Naive thymus-derived CD4-positive, alpha-beta T cell (primary cell): ENCODE measurements at regions not wholly inside any gene's neighbourhood (a gene's known extent, or its start where the extent isn't known, plus 50 kb on each side); places are given as distances from the start of the nearest gene placed in this dataset.

Source experiments
- ATAC-seq: fragments of 150-1000 bp; cut with Tn5 transposase; 2 replicates; pipeline ENCODE4 v1.10.0; 2021; ENCODE audit warnings: mild to moderate bottlenecking, moderate library complexity
- CTCF ChIA-PET: fragments of 350-600 bp; sonication (Branson Sonifier 250); formaldehyde crosslinking; loops from one replicate; lab custom pipeline; 2021; ENCODE audit warnings: antibody characterized with exemption; lab: Charles Lee
- POLR2A ChIA-PET: fragments of 350-600 bp; sonication (Branson Sonifier 250); formaldehyde crosslinking; loops from one replicate; lab custom pipeline; 2021; ENCODE audit warnings: antibody characterized with exemption, inconsistent platforms; lab: Charles Lee
- DNase-seq, 9 donors: peaks; one replicate each; pipeline versions ENCODE4 v3.0.0 to v3.0.0-alpha.2; 2020 to 2022; ENCODE audit warnings: mixed read lengths in 1 of 9
- H3K27ac ChIP-seq: one replicate; pipeline ENCODE4 v1.7.0; 2013; ENCODE audit warnings: mild to moderate bottlenecking, low read depth, low read length, moderate library complexity
- H3K27me3 ChIP-seq, 2 donors: one replicate each; pipeline ENCODE4 v1.7.0; 2013; ENCODE audit warnings: low read length in 2 of 2, mild to moderate bottlenecking in 2 of 2, moderate library complexity in 2 of 2; ENCODE audit not compliant: control insufficient read depth in 2 of 2, insufficient read depth in 2 of 2
- H3K36me3 ChIP-seq, 3 experiments: 1 replicate in 2 of 3; 2 replicates in 1 of 3; pipeline ENCODE4 v1.7.0; 2013; ENCODE audit warnings: low read length in 3 of 3, mild to moderate bottlenecking in 3 of 3, moderate library complexity in 1 of 3; ENCODE audit not compliant: insufficient read depth in 3 of 3, control insufficient read depth in 2 of 3
- H3K4me1 ChIP-seq, 2 donors: one replicate each; pipeline ENCODE4 v1.7.0; 2013; ENCODE audit warnings: low read length in 2 of 2, mild to moderate bottlenecking in 2 of 2, moderate library complexity in 1 of 2; ENCODE audit not compliant: control insufficient read depth in 2 of 2, insufficient read depth in 2 of 2
- H3K4me3 ChIP-seq: 2 replicates; pipeline ENCODE4 v1.7.0; 2013; ENCODE audit warnings: mild to moderate bottlenecking, low read length
- H3K9me3 ChIP-seq, 3 experiments: 1 replicate in 2 of 3; 2 replicates in 1 of 3; pipeline ENCODE4 v1.7.0; 2013; ENCODE audit warnings: low read length in 3 of 3; ENCODE audit not compliant: control insufficient read depth in 2 of 3
- H3K27ac Mint-ChIP-seq, 9 donors: one replicate each; pipeline ENCODE4 v1.8.0; 2020 to 2022; ENCODE audit warnings: mixed read lengths in 9 of 9, mild to moderate bottlenecking in 8 of 9, moderate library complexity in 5 of 9, inconsistent platforms in 2 of 9
- H3K27me3 Mint-ChIP-seq, 5 donors: one replicate each; pipeline ENCODE4 v1.8.0; 2021 to 2022; ENCODE audit warnings: mixed read lengths in 5 of 5, mild to moderate bottlenecking in 1 of 5
- H3K36me3 Mint-ChIP-seq, 5 donors: one replicate each; pipeline ENCODE4 v1.8.0; 2020 to 2022; ENCODE audit warnings: mixed read lengths in 5 of 5, mild to moderate bottlenecking in 3 of 5, inconsistent platforms in 1 of 5
- H3K4me1 Mint-ChIP-seq, 7 donors: one replicate each; pipeline ENCODE4 v1.8.0; 2020 to 2022; ENCODE audit warnings: mixed read lengths in 7 of 7, mild to moderate bottlenecking in 3 of 7, inconsistent platforms in 1 of 7
- H3K4me3 Mint-ChIP-seq, 10 donors: one replicate each; pipeline ENCODE4 v1.8.0; 2020 to 2022; ENCODE audit warnings: mild to moderate bottlenecking in 10 of 10, mixed read lengths in 10 of 10, moderate library complexity in 6 of 10, inconsistent platforms in 2 of 10
- H3K9me3 Mint-ChIP-seq, 11 donors: one replicate each; pipeline ENCODE4 v1.8.0; 2020 to 2022; ENCODE audit warnings: mixed read lengths in 11 of 11, mild to moderate bottlenecking in 4 of 11, inconsistent platforms in 1 of 11, moderate library complexity in 1 of 11
- intact Hi-C, 2 donors: fragments of 100-400 bp; cut with micrococcal nuclease; formaldehyde crosslinking; loops; one replicate each; pipeline ENCODE4 v1.15.1; 2023

DNA sequence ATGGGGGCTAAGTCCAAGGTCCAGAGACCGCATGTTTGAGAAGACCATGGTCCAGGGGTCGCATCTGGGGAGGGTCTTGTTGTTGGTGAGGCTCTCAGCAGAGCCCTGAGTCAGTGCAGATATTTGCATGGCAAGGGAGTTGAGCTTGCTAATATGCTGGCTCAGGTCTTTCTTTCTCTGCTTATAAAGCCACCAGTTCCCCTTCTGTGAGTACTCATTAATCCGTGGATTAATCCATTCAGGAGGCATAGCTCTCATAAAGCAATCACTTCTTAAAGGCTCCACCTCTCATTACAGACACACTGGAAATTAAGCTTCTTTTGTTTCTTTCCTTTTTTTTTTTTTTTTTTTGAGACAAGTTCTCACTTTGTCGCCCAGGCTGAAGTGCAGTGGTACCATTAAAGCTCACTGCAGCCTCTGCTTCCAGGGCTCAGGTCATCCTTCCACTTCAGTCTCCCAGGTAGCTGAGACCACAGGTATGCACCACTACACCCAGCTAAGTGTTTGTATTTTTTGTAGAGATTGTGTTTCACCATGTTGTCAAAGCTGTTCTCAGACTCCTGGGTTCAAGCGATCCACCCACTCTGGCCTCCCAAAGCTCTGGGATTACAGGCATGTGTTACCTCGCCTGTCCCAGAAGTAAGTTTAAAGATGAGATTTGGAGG lies 216.4 kb downstream of the SLITRK5 start:
- H3K4me1 Mint-ChIP-seq, result no peaks in the 10 kb centered on the region
- H3K27me3 ChIP-seq, result no peaks in the 10 kb centered on the region
- ATAC-seq (no peak), DNase-seq (no peak)
- no peaks in the 10 kb centered on the region for H3K9me3 ChIP-seq
- no peaks in the 10 kb centered on the region for H3K36me3 ChIP-seq
- H3K27me3 Mint-ChIP-seq, result no peaks in the 10 kb centered on the region
- no peak overlapping the region for H3K4me3 Mint-ChIP-seq
- H3K36me3 Mint-ChIP-seq, result no peaks in the 10 kb centered on the region
- H3K9me3 Mint-ChIP-seq, result peaks cover 0 to 10% (median 1%) of the 10 kb centered on the region in 11 donors
- ChIA-PET POLR2A (interaction anchor here (0.7 kb wide), 1 partner anchor 25 kb away, joined by 3 read pairs; no protein-coding TSS in a partner anchor), CTCF (no interaction called here)
- no peak overlapping the region for H3K27ac ChIP-seq
- H3K4me3 ChIP-seq, result no peak overlapping the region
- H3K4me1 ChIP-seq, result no peaks in the 10 kb centered on the region
- intact Hi-C loops, result no loop called here
- no peak overlapping the region for H3K27ac Mint-ChIP-seq

DNA sequence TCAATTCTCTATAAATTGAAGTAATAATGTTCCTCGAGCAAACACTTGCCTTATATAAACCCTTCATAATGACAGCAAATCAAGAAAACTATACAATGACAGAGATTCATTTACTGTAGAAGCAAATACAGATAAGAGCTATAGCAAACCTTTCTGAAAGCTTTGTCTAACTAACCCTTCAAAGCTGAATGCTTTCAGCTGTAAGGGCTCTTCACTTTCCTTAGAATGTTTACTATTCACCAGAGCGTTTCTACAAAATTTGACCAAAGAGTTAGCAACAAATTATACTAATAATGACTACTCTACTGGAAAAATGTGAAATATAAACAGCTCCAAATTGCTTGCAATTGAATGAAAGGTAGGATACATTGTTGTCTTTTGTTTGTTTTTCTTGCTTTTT lies 218.1 kb downstream of the SLITRK5 start:
- DNase-seq (no peak), ATAC-seq (no peak)
- Mint-ChIP-seq H3K4me3 (no peak overlapping the region), H3K9me3 (peaks cover 0 to 10% (median 3%) of the 10 kb centered on the region in 11 donors), H3K27ac (no peak overlapping the region), H3K4me1 (no peaks in the 10 kb centered on the region), H3K27me3 (no peaks in the 10 kb centered on the region), H3K36me3 (no peaks in the 10 kb centered on the region)
- Histone ChIP-seq H3K9me3 (no peaks in the 10 kb centered on the region), H3K27me3 (no peaks in the 10 kb centered on the region), H3K27ac (no peak overlapping the region), H3K36me3 (no peaks in the 10 kb centered on the region), H3K4me1 (no peaks in the 10 kb centered on the region), H3K4me3 (no peak overlapping the region)
- intact Hi-C loops, result no loop called here
- ChIA-PET CTCF (no interaction called here), POLR2A (no interaction called here)

DNA sequence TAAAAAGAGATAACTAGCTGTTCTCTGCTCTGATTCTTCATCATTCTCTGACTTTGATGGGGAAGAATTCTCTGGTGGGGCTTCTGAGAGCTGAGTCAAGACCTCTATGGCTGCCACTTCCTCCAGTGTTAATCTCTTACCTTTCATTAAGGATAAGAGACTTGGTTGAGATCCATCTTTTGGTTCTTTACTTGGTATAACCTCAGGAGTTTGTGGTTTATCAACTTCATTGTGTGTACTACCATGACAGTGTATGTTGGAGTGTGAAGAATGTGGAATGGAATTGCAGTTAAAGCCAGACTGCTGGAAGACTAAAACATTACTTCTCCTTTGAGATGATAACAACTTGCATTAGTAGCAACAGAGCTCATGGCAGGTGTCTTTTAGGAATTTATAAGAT lies 222.0 kb downstream of the SLITRK5 start:
- no peaks in the 10 kb centered on the region for H3K9me3 ChIP-seq
- H3K27me3 ChIP-seq, result no peaks in the 10 kb centered on the region
- H3K4me1 ChIP-seq, result no peaks in the 10 kb centered on the region
- CTCF ChIA-PET, result no interaction called here
- Mint-ChIP-seq H3K9me3 (peaks cover 0 to 7% (median 4%) of the 10 kb centered on the region in 11 donors), H3K4me1 (no peaks in the 10 kb centered on the region), H3K4me3 (no peak overlapping the region), H3K27me3 (no peaks in the 10 kb centered on the region), H3K27ac (no peak overlapping the region), H3K36me3 (no peaks in the 10 kb centered on the region)
- DNase-seq (no peak), ATAC-seq (no peak)
- no peaks in the 10 kb centered on the region for H3K36me3 ChIP-seq
- POLR2A ChIA-PET, result no interaction called here
- intact Hi-C loops, result no loop called here
- H3K27ac ChIP-seq, result no peak overlapping the region
- H3K4me3 ChIP-seq, result no peak overlapping the region

DNA sequence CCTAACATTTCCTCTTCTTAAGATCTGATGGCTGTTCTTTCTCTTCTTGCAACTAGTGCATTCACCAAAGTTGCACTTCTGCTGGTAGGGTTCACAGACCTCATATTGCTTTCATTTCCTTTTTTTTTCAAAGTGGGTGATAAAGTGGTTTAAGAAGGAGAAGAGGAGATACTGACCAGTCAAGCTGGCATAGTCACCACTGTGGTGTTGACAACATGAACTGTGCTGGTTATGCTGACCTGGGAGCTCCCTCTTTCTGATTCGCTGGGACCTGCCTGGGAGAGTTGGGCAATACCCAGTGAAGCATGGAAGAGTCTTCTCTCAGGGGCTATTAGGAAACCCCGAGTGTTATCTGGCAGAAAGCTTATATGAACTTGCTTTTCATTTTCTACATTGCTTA lies 222.9 kb downstream of the SLITRK5 start:
- DNase-seq, result no peak
- Mint-ChIP-seq H3K27me3 (no peaks in the 10 kb centered on the region), H3K27ac (no peak overlapping the region), H3K9me3 (peaks cover 0 to 7% (median 4%) of the 10 kb centered on the region in 11 donors), H3K4me1 (no peaks in the 10 kb centered on the region), H3K4me3 (no peak overlapping the region), H3K36me3 (no peaks in the 10 kb centered on the region)
- Histone ChIP-seq H3K4me3 (no peak overlapping the region), H3K4me1 (no peaks in the 10 kb centered on the region), H3K36me3 (no peaks in the 10 kb centered on the region), H3K27me3 (no peaks in the 10 kb centered on the region), H3K27ac (no peak overlapping the region), H3K9me3 (no peaks in the 10 kb centered on the region)
- intact Hi-C loops, result no loop called here
- POLR2A ChIA-PET, result no interaction called here
- CTCF ChIA-PET, result no interaction called here
- no peak for ATAC-seq

DNA sequence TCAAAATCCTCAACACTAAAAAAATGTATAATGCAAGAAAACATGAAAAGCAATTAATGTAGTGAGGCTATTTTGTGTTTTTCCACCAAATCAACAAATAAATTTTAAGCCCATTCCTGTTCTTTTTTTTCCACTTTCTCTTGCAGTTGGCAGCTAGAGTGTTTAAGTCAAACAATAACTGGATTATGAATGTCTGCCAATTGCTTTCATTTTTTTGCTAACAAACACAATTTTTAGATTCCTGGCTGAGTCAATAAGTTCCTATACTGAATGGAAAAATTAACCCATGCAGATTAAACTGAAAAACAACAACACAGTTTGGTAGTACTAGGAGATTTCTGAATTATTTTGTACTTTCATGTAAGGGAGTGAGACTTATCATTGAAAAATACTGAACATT lies 232.4 kb downstream of the SLITRK5 start:
- H3K4me3 Mint-ChIP-seq, result no peak overlapping the region
- ChIA-PET CTCF (no interaction called here), POLR2A (no interaction called here)
- intact Hi-C loops, result no loop called here
- no peak overlapping the region for H3K27ac Mint-ChIP-seq
- Histone ChIP-seq H3K27me3 (no peaks in the 10 kb centered on the region), H3K4me3 (no peak overlapping the region), H3K36me3 (no peaks in the 10 kb centered on the region), H3K9me3 (no peaks in the 10 kb centered on the region), H3K27ac (no peak overlapping the region), H3K4me1 (no peaks in the 10 kb centered on the region)
- DNase-seq (no peak), ATAC-seq (no peak)
- peaks cover 0 to 14% (median 3%) of the 10 kb centered on the region in 11 donors for H3K9me3 Mint-ChIP-seq
- peaks cover 0 to 5% (median 0%) of the 10 kb centered on the region in 5 donors for H3K27me3 Mint-ChIP-seq
- H3K36me3 Mint-ChIP-seq, result no peaks in the 10 kb centered on the region
- no peaks in the 10 kb centered on the region for H3K4me1 Mint-ChIP-seq

DNA sequence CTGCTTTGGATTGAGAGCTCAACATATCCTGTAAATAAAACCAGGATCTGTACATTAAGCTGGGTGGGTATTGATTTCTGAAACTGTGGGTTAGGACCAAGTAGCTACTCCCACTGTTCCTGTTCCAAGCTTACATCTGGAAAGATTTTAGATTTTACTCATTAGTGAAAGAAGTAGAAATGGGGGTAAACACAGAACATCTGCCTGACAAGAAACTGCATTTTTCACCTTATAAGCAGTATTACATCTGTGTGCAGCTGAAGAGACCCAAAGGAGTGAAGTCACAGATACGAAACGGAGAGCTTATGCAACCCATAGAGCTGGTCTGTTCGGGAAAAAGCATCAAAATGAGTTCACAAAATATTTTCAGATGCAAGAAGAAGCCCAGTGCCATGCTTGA lies 235.2 kb downstream of the SLITRK5 start:
- intact Hi-C loops, result no loop called here
- H3K36me3 ChIP-seq, result no peaks in the 10 kb centered on the region
- no peak for ATAC-seq
- H3K36me3 Mint-ChIP-seq, result no peaks in the 10 kb centered on the region
- no peaks in the 10 kb centered on the region for H3K27me3 ChIP-seq
- no peak overlapping the region for H3K4me3 Mint-ChIP-seq
- H3K4me1 ChIP-seq, result no peaks in the 10 kb centered on the region
- H3K9me3 ChIP-seq, result no peaks in the 10 kb centered on the region
- POLR2A ChIA-PET, result no interaction called here
- no peak for DNase-seq
- no peaks in the 10 kb centered on the region for H3K27me3 Mint-ChIP-seq
- H3K27ac ChIP-seq, result no peak overlapping the region
- peaks cover 0 to 10% (median 3%) of the 10 kb centered on the region in 11 donors for H3K9me3 Mint-ChIP-seq
- no peak overlapping the region for H3K27ac Mint-ChIP-seq
- CTCF ChIA-PET, result no interaction called here
- no peaks in the 10 kb centered on the region for H3K4me1 Mint-ChIP-seq
- H3K4me3 ChIP-seq, result no peak overlapping the region

DNA sequence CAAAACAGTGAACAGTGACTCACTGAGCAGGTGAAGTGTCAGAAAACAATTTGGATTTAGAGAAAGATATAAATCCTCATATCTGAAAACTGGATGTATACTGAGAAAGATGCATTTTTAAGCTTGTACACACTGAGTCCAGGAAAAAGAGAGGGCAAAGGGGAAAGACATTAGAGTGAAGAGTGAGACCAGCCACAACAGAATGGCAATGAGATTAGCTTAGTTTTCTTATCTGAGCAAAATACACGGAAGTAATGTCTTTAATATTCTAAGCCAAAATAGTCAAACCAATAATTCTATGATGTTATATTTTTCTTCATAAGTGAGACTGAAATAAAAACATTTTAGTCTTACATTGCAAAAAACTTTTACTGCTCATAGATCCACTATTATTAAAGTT lies 236.0 kb downstream of the SLITRK5 start:
- DNase-seq (no peak), ATAC-seq (no peak)
- H3K9me3 Mint-ChIP-seq, result peaks cover 0 to 10% (median 4%) of the 10 kb centered on the region in 11 donors
- intact Hi-C loops, result no loop called here
- Histone ChIP-seq H3K9me3 (no peaks in the 10 kb centered on the region), H3K36me3 (no peaks in the 10 kb centered on the region), H3K27me3 (no peaks in the 10 kb centered on the region), H3K4me3 (no peak overlapping the region), H3K27ac (no peak overlapping the region), H3K4me1 (no peaks in the 10 kb centered on the region)
- no peak overlapping the region for H3K27ac Mint-ChIP-seq
- no peaks in the 10 kb centered on the region for H3K27me3 Mint-ChIP-seq
- no peaks in the 10 kb centered on the region for H3K4me1 Mint-ChIP-seq
- CTCF ChIA-PET, result no interaction called here
- H3K4me3 Mint-ChIP-seq, result no peak overlapping the region
- no peaks in the 10 kb centered on the region for H3K36me3 Mint-ChIP-seq
- POLR2A ChIA-PET, result no interaction called here
